Tibial nerve (tissue), 3 donors: ENCODE measurements at regions not wholly inside any gene's neighbourhood (a gene's known extent, or its start where the extent isn't known, plus 50 kb on each side); places are given as distances from the start of the nearest gene placed in this dataset.

ENCODE experiments used
- POLR2A ChIP-seq, 2 donors: fragments of 450-650 bp; IDR thresholded peaks; one replicate each; pipeline ENCODE4 v1.6.1; 2017; ENCODE audit warnings: antibody characterized with exemption in 2 of 2, mild to moderate bottlenecking in 2 of 2, moderate library complexity in 2 of 2
- TF ChIP-seq, protein P1 (sequence below), 5 experiments: fragments of 200-600 bp in 3 of 5; fragments of 450-650 bp in 2 of 5; sonication (generic) in 3 of 5; IDR thresholded peaks; one replicate each; pipeline ENCODE4 v1.5.1; 2016 to 2019; ENCODE audit warnings: antibody characterized with exemption in 5 of 5, mild to moderate bottlenecking in 3 of 5, moderate library complexity in 2 of 5

DNA sequence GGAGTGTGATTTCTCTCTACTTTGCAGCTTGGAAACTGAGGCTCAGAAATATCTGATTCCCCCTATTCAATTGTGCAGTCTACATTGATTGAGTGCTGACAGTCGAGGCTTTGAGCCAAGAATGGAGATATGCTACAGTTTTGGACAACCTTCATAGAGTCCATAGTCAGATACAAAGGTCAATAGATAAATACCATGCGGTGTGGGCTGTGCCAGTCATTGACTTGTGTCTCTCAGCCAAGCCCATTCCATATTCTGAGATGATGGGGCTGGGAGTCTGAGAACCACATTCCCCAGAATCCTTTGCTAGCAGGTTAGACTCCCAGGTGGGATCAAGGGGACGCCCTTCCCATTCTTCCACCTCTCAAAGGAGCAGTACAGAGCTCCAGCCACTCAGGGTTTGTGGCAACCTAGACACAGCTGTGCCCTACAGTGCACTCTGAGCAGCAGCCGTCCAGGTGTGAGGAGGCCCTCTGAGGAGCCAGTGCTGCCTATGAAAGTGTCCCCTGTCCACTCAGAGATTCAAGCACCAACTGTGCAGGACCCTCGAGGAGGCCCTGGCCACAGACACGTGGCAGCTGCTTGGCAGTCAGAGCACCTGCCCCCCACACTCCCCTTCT, 348.3 kb downstream of the CYRIA start:
- TF ChIP-seq, protein P1, sequence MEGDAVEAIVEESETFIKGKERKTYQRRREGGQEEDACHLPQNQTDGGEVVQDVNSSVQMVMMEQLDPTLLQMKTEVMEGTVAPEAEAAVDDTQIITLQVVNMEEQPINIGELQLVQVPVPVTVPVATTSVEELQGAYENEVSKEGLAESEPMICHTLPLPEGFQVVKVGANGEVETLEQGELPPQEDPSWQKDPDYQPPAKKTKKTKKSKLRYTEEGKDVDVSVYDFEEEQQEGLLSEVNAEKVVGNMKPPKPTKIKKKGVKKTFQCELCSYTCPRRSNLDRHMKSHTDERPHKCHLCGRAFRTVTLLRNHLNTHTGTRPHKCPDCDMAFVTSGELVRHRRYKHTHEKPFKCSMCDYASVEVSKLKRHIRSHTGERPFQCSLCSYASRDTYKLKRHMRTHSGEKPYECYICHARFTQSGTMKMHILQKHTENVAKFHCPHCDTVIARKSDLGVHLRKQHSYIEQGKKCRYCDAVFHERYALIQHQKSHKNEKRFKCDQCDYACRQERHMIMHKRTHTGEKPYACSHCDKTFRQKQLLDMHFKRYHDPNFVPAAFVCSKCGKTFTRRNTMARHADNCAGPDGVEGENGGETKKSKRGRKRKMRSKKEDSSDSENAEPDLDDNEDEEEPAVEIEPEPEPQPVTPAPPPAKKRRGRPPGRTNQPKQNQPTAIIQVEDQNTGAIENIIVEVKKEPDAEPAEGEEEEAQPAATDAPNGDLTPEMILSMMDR (IDR thresholded peaks at IDR 0.05) = no peak
- no peak for TF ChIP-seq POLR2A (IDR thresholded peaks at IDR 0.05)
